Vagina (tissue), 2 donors: ENCODE measurements at regions not wholly inside any gene's neighbourhood (a gene's known extent, or its start where the extent isn't known, plus 50 kb on each side); places are given as distances from the start of the nearest gene placed in this dataset.

Experiments
- DNase-seq, 2 donors: peaks; one replicate each; pipeline ENCODE4 v3.0.0-alpha.2; 2017; ENCODE audit errors: extremely low spot score in 2 of 2
- H3K27ac ChIP-seq: fragments of 200-600 bp; sonication (generic); one replicate; pipeline ENCODE4 v1.5.1; 2019
- H3K27me3 ChIP-seq: fragments of 200-600 bp; sonication (generic); one replicate; pipeline ENCODE4 v1.5.1; 2019
- H3K36me3 ChIP-seq, 2 donors: fragments of 200-600 bp; sonication (generic); one replicate each; pipeline ENCODE4 v1.5.1; 2017 to 2019
- H3K4me1 ChIP-seq: fragments of 200-600 bp; sonication (generic); one replicate; pipeline ENCODE4 v1.5.1; 2019
- H3K4me3 ChIP-seq, 2 donors: fragments of 200-600 bp; sonication (generic); 1 replicate in 1 of 2; 2 replicates in 1 of 2; pipeline ENCODE4 v1.5.1; 2016 to 2019
- H3K9me3 ChIP-seq: fragments of 200-600 bp; sonication (generic); one replicate; pipeline ENCODE4 v1.5.1; 2019
- CTCF ChIP-seq, 3 experiments: fragments of 450-650 bp in 2 of 3; fragments of 200-600 bp in 1 of 3; sonication (generic) in 1 of 3; IDR thresholded peaks; one replicate each; pipeline ENCODE4 v1.5.1; 2017 to 2019; ENCODE audit warnings: antibody characterized with exemption in 3 of 3, mild to moderate bottlenecking in 2 of 3, moderate library complexity in 2 of 3
- POLR2A ChIP-seq, 2 donors: fragments of 450-650 bp; IDR thresholded peaks; one replicate each; pipeline ENCODE4 v1.6.1; 2017; ENCODE audit warnings: antibody characterized with exemption in 2 of 2, mild to moderate bottlenecking in 2 of 2, moderate library complexity in 2 of 2
- POLR2AphosphoS5 ChIP-seq, 2 donors: sonication (generic); formaldehyde crosslinking; IDR thresholded peaks; one replicate each; pipeline ENCODE4 v1.9.0; 2017; ENCODE audit warnings: antibody characterized with exemption in 2 of 2, mild to moderate bottlenecking in 2 of 2, low read depth in 1 of 2; ENCODE audit not compliant: insufficient read depth in 1 of 2
- intact Hi-C: fragments of 100-400 bp; cut with DNase I; formaldehyde crosslinking; loops from one replicate; pipeline ENCODE4 v1.15.1; 2023

GRCh38 chr3:106737265-106737664 is 640.0 kb upstream of the CCDC54 start:
- no peaks in the 10 kb centered on the region for H3K4me1 ChIP-seq
- no peaks in the 10 kb centered on the region for H3K36me3 ChIP-seq
- TF ChIP-seq CTCF (IDR thresholded peaks at IDR 0.05): no peak
- TF ChIP-seq POLR2A (IDR thresholded peaks at IDR 0.05): no peak
- no peak for TF ChIP-seq POLR2AphosphoS5 (IDR thresholded peaks at IDR 0.05; ENCODE audit: insufficient read depth in 1 of 2, low read depth in 1 of 2)
- H3K27me3 ChIP-seq: no peaks in the 10 kb centered on the region
- no peaks in the 10 kb centered on the region for H3K9me3 ChIP-seq
- no peak overlapping the region for H3K27ac ChIP-seq
- intact Hi-C loops: no loop called here
- DNase-seq: no peak
- no peak overlapping the region for H3K4me3 ChIP-seq

GRCh38 chr3:106740116-106740515 is 637.1 kb upstream of the CCDC54 start:
- no peaks in the 10 kb centered on the region for H3K27me3 ChIP-seq

GRCh38 chr3:106745344-106746168 is 631.7 kb upstream of the CCDC54 start:
- no peak overlapping the region for H3K27ac ChIP-seq
- H3K4me3 ChIP-seq: no peak overlapping the region
- H3K36me3 ChIP-seq: no peaks in the 10 kb centered on the region
- DNase-seq: no peak
- peaks cover 18% of the 10 kb centered on the region for H3K4me1 ChIP-seq
- intact Hi-C loops: no loop called here
- H3K27me3 ChIP-seq: no peaks in the 10 kb centered on the region
- H3K9me3 ChIP-seq: no peaks in the 10 kb centered on the region
- no peak for TF ChIP-seq POLR2AphosphoS5 (IDR thresholded peaks at IDR 0.05; ENCODE audit: insufficient read depth in 1 of 2, low read depth in 1 of 2)
- no peak for TF ChIP-seq POLR2A (IDR thresholded peaks at IDR 0.05)
- TF ChIP-seq CTCF (IDR thresholded peaks at IDR 0.05): no peak

More at GRCh38 chr3:106740116-106740515, 637.1 kb upstream of the CCDC54 start:
- H3K36me3 ChIP-seq: no peaks in the 10 kb centered on the region
- peaks cover 4% of the 10 kb centered on the region for H3K4me1 ChIP-seq
- intact Hi-C loops: no loop called here
- no peak for TF ChIP-seq POLR2A (IDR thresholded peaks at IDR 0.05)
- no peak for TF ChIP-seq CTCF (IDR thresholded peaks at IDR 0.05)
- no peak for TF ChIP-seq POLR2AphosphoS5 (IDR thresholded peaks at IDR 0.05; ENCODE audit: insufficient read depth in 1 of 2, low read depth in 1 of 2)
- DNase-seq: no peak
- no peak overlapping the region for H3K27ac ChIP-seq
- H3K9me3 ChIP-seq: no peaks in the 10 kb centered on the region
- H3K4me3 ChIP-seq: no peak overlapping the region

GRCh38 chr3:106746286-106746685 is 631.0 kb upstream of the CCDC54 start:
- H3K36me3 ChIP-seq: no peaks in the 10 kb centered on the region

More at GRCh38 chr3:106746286-106746685, 631.0 kb upstream of the CCDC54 start:
- Histone ChIP-seq H3K27me3 (no peaks in the 10 kb centered on the region), H3K4me1 (peaks cover 18% of the 10 kb centered on the region), H3K4me3 (no peak overlapping the region), H3K27ac (no peak overlapping the region), H3K9me3 (no peaks in the 10 kb centered on the region)
- no peak for DNase-seq
- intact Hi-C loops: no loop called here
- no peak for TF ChIP-seq CTCF (IDR thresholded peaks at IDR 0.05)
- no peak for TF ChIP-seq POLR2A (IDR thresholded peaks at IDR 0.05)
- no peak for TF ChIP-seq POLR2AphosphoS5 (IDR thresholded peaks at IDR 0.05; ENCODE audit: insufficient read depth in 1 of 2, low read depth in 1 of 2)
